OCI-LY1 (cell line): ENCODE measurements at regions not wholly inside any gene's neighbourhood (a gene's known extent, or its start where the extent isn't known, plus 50 kb on each side); places are given as distances from the start of the nearest gene placed in this dataset.

Source experiments
- CTCF ChIP-seq: fragments of 200-600 bp; sonication (generic), shearing (Covaris generic); IDR thresholded peaks from 2 replicates; pipeline ENCODE4 v1.5.1; 2017; ENCODE audit warnings: mild to moderate bottlenecking, antibody characterized with exemption, low read length, moderate library complexity, mixed read lengths
- EZH2 ChIP-seq: fragments of 200-600 bp; sonication (generic), shearing (Covaris generic); IDR thresholded peaks from 2 replicates; pipeline ENCODE4 v1.8.0; 2017; ENCODE audit warnings: borderline replicate concordance, mixed run types, mild to moderate bottlenecking, antibody characterized with exemption, low read length, moderate library complexity, mixed read lengths

- TF ChIP-seq EZH2: no peak
- no peak for TF ChIP-seq CTCF
These were observed 360.3 kb upstream of the TBL1XR1 start for GRCh38 chr3:177557548-177557947.
